HG03159 (cell line): ENCODE measurements at regions not wholly inside any gene's neighbourhood (a gene's known extent, or its start where the extent isn't known, plus 50 kb on each side); places are given as distances from the start of the nearest gene placed in this dataset.
"Not testable (repeated sequence)": the region's sequence is repeated elsewhere in the genome, so short reads cannot be mapped to it uniquely, and the experiment has no call there.

Experiments
- ATAC-seq: cut with Tn5 transposase; IDR thresholded peaks from one replicate; pipeline ENCODE4 v1.9.1; 2021; ENCODE audit warnings: mild to moderate bottlenecking, moderate library complexity; ENCODE audit not compliant: unreplicated experiment

GRCh38 chr20:53801609-53802370 is 208.2 kb upstream of the ZNF217 start:
- ATAC-seq: no peak

- ATAC-seq: no peak
Observed at GRCh38 chr20:53800883-53801604, 207.4 kb upstream of the ZNF217 start.

- no peak for ATAC-seq
Observed at GRCh38 chr20:53800418-53800817, 206.8 kb upstream of the ZNF217 start.

GRCh38 chr20:53797085-53797484 is 203.4 kb upstream of the ZNF217 start:
- no peak for ATAC-seq

GRCh38 chr20:53795170-53795569 is 201.5 kb upstream of the ZNF217 start:
- no peak for ATAC-seq

GRCh38 chr20:53794529-53795115 is 201.0 kb upstream of the ZNF217 start:
- no peak for ATAC-seq

- no peak for ATAC-seq
Observed at GRCh38 chr20:53793783-53794383, 200.2 kb upstream of the ZNF217 start.

- no peak for ATAC-seq
Observed at GRCh38 chr20:53792946-53793536, 199.4 kb upstream of the ZNF217 start.

- no peak for ATAC-seq
Observed at GRCh38 chr20:53789989-53790675, 196.5 kb upstream of the ZNF217 start.

- no peak for ATAC-seq
Observed at GRCh38 chr20:53788253-53789022, 194.8 kb upstream of the ZNF217 start.

- ATAC-seq: not testable (repeated sequence)
Observed at GRCh38 chr20:53787491-53787931, 193.9 kb upstream of the ZNF217 start.

- no peak for ATAC-seq
Observed at GRCh38 chr20:53786445-53787267, 193.0 kb upstream of the ZNF217 start.

GRCh38 chr20:53786071-53786444 is 192.4 kb upstream of the ZNF217 start:
- no peak for ATAC-seq

- no peak for ATAC-seq
Observed at GRCh38 chr20:53785320-53785719, 191.7 kb upstream of the ZNF217 start.

- ATAC-seq: no peak
Observed at GRCh38 chr20:53783768-53784167, 190.1 kb upstream of the ZNF217 start.

- ATAC-seq: no peak
Observed at GRCh38 chr20:53782612-53783246, 189.1 kb upstream of the ZNF217 start.

- ATAC-seq: no peak
Observed at GRCh38 chr20:53779822-53780221, 186.2 kb upstream of the ZNF217 start.

- ATAC-seq: no peak
Observed at GRCh38 chr20:53778736-53779135, 185.1 kb upstream of the ZNF217 start.
